ENCODE measurements at regions not wholly inside any gene's neighbourhood (a gene's known extent, or its start where the extent isn't known, plus 50 kb on each side); places are given as distances from the start of the nearest gene placed in this dataset.

DNA sequence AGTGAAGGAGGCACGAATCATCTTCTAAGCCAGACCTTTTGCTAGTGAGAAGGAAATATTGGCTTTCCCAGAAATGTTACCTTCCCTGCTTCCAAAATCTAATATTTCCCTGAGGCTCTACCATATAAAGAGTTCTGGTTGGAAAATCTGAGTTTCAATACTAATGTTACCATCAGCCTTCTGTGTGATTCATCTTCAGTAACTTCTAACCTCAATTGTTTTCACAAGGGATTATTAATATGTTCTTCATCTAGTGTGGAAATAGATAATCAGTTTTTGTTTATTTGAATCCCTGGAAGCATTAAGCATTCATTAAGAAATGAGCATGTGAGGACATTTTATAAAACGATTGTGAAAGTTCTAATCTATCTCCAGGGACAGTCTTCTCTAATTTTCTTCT is 720.9 kb downstream of the AACS start:
- TF ChIP-seq TAF1 (IDR thresholded peaks at IDR 0.05; ENCODE audit: low read depth) (no peak), YY1 (IDR thresholded peaks at IDR 0.05; ENCODE audit: low read depth) (no peak), ZBTB7A (IDR thresholded peaks at IDR 0.05; ENCODE audit: low read depth) (no peak), CREB1 (IDR thresholded peaks at IDR 0.05; ENCODE audit: low read depth) (no peak), CEBPB (IDR thresholded peaks at IDR 0.05) (no peak), TCF12 (IDR thresholded peaks at IDR 0.05; ENCODE audit: low read depth) (no peak), EP300 (IDR thresholded peaks at IDR 0.05; ENCODE audit: borderline replicate concordance) (no peak), NFIC (IDR thresholded peaks at IDR 0.05) (no peak)
- TF ChIP-seq, protein P1, sequence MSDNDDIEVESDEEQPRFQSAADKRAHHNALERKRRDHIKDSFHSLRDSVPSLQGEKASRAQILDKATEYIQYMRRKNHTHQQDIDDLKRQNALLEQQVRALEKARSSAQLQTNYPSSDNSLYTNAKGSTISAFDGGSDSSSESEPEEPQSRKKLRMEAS (IDR thresholded peaks at IDR 0.05): no peak
- TF ChIP-seq, protein P2, sequence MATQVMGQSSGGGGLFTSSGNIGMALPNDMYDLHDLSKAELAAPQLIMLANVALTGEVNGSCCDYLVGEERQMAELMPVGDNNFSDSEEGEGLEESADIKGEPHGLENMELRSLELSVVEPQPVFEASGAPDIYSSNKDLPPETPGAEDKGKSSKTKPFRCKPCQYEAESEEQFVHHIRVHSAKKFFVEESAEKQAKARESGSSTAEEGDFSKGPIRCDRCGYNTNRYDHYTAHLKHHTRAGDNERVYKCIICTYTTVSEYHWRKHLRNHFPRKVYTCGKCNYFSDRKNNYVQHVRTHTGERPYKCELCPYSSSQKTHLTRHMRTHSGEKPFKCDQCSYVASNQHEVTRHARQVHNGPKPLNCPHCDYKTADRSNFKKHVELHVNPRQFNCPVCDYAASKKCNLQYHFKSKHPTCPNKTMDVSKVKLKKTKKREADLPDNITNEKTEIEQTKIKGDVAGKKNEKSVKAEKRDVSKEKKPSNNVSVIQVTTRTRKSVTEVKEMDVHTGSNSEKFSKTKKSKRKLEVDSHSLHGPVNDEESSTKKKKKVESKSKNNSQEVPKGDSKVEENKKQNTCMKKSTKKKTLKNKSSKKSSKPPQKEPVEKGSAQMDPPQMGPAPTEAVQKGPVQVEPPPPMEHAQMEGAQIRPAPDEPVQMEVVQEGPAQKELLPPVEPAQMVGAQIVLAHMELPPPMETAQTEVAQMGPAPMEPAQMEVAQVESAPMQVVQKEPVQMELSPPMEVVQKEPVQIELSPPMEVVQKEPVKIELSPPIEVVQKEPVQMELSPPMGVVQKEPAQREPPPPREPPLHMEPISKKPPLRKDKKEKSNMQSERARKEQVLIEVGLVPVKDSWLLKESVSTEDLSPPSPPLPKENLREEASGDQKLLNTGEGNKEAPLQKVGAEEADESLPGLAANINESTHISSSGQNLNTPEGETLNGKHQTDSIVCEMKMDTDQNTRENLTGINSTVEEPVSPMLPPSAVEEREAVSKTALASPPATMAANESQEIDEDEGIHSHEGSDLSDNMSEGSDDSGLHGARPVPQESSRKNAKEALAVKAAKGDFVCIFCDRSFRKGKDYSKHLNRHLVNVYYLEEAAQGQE (IDR thresholded peaks at IDR 0.05; ENCODE audit: low read depth): no peak

DNA sequence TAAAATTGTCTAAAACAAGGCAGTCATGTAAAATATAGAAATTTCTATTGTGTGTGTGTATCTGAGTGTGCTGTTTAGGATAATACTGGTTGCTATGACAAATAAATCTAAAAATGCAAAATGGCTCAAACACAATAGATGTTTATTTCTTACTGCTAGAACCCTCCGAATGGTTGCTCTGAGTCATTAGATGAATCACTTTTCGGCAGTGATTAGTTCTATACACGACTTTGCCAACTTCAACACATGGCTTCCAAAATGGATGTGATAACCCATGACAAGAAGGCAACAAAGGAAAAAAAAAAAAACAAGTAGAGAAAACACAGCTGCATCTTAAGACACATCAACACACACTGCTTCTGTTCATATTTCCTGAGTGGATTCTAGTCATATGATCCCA is 729.2 kb downstream of the AACS start:
- TF ChIP-seq, protein P2 (IDR thresholded peaks at IDR 0.05; ENCODE audit: low read depth): no peak
- TF ChIP-seq ZBTB7A (IDR thresholded peaks at IDR 0.05; ENCODE audit: low read depth): no peak
- TF ChIP-seq EGR1 (IDR thresholded peaks at IDR 0.05): no peak
- TF ChIP-seq, protein P1 (IDR thresholded peaks at IDR 0.05): no peak

DNA sequence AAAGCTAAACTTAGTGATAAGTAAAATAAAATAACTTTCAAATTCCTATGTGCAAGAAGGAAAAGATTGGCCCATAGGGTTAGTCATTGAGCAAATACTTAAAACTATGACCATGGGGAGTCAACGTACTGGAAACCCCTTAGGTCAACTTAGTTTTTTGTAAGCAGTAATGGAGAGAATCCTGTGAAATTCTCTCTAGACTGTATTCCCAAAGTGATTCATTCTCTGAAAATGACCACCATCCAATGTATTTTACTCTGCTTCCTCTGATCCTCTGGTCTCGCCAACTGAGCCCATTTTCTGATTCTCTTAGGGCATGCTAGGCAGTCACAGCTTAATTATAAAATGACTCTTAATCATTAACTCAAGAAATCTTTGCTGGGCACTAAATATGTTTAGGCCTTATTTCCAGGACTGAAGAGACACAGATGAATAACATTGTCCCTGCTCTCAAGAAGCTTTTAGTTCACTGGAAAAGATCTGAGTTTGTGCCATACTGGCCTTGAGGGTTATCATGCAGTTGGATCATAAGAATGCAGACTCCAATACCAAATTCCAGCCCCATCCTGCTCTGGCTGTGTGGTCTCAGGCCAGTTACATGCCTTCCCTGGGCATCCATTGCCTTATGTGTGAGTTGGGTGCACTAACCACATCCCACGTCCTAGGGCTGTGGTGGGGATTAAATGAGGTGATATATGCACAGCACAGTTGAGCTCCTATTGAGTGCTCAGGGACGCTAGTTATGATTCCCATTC is 732.4 kb downstream of the AACS start:
- TF ChIP-seq, protein P2 (IDR thresholded peaks at IDR 0.05; ENCODE audit: low read depth): no peak
- TF ChIP-seq NFIC (IDR thresholded peaks at IDR 0.05) (no peak), CEBPB (IDR thresholded peaks at IDR 0.05) (no peak), ZBTB7A (IDR thresholded peaks at IDR 0.05; ENCODE audit: low read depth) (no peak)
- TF ChIP-seq, protein P3, sequence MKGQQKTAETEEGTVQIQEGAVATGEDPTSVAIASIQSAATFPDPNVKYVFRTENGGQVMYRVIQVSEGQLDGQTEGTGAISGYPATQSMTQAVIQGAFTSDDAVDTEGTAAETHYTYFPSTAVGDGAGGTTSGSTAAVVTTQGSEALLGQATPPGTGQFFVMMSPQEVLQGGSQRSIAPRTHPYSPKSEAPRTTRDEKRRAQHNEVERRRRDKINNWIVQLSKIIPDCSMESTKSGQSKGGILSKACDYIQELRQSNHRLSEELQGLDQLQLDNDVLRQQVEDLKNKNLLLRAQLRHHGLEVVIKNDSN (IDR thresholded peaks at IDR 0.05): no peak

DNA sequence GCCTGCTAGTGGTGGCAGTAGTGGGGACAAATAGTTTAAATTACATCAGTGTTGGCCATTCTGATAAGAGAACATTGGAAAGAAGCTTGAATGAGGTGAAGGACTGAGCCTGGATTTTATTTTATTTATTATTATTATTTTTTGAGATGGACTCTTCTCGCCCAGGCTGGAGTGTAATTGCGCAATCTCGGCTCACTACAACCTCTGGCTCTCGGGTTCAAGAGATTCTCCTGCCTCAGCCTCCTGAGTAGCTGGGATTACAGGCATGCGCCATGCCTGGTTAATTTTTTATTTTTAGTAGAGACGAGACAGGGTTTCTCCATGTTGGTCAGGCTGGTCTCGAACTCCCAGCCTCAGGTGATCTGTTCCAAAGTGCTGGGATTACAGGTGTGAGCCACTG is 739.4 kb downstream of the AACS start:
- TF ChIP-seq RAD21 (IDR thresholded peaks at IDR 0.05; ENCODE audit: low read depth) (no peak), EGR1 (IDR thresholded peaks at IDR 0.05) (no peak)

DNA sequence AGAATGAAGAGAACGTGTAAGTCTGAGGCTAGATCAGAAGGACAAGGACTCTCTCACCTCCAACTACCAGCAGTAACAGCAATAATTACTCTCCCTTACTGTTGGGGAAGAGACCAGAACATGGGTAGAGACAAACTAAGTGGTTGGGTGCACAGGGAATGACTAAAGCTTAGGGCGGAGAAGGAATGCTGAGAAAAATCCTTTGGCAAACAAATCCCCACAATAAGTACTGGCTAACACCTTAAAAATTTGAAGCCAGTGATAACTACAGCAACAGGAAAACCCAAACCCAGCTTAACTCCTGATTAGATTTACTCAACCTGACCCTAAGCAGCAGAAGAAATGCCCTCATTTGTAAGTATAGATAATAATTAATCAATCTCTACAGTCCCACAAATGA is 759.0 kb downstream of the AACS start:
- TF ChIP-seq EP300 (IDR thresholded peaks at IDR 0.05; ENCODE audit: borderline replicate concordance): no peak
- no peak for TF ChIP-seq YY1 (IDR thresholded peaks at IDR 0.05; ENCODE audit: low read depth)
- TF ChIP-seq ZBTB7A (IDR thresholded peaks at IDR 0.05; ENCODE audit: low read depth): no peak
- TF ChIP-seq RAD21 (IDR thresholded peaks at IDR 0.05; ENCODE audit: low read depth): no peak
- no peak for TF ChIP-seq CREB1 (IDR thresholded peaks at IDR 0.05; ENCODE audit: low read depth)
- TF ChIP-seq EGR1 (IDR thresholded peaks at IDR 0.05): no peak
- TF ChIP-seq FOXM1 (IDR thresholded peaks at IDR 0.05; ENCODE audit: borderline replicate concordance, low read depth): no peak
- TF ChIP-seq, protein P1 (IDR thresholded peaks at IDR 0.05): no peak
- no peak for TF ChIP-seq TEAD4 (IDR thresholded peaks at IDR 0.05)
- no peak for TF ChIP-seq TCF12 (IDR thresholded peaks at IDR 0.05; ENCODE audit: low read depth)
- no peak for TF ChIP-seq NFIC (IDR thresholded peaks at IDR 0.05)
- no peak for TF ChIP-seq TAF1 (IDR thresholded peaks at IDR 0.05; ENCODE audit: low read depth)
- no peak for TF ChIP-seq CEBPB (IDR thresholded peaks at IDR 0.05)
- TF ChIP-seq, protein P3 (IDR thresholded peaks at IDR 0.05): no peak
- TF ChIP-seq, protein P2 (IDR thresholded peaks at IDR 0.05; ENCODE audit: low read depth): no peak
